ENCODE measurements at regions not wholly inside any gene's neighbourhood (a gene's known extent, or its start where the extent isn't known, plus 50 kb on each side); places are given as distances from the start of the nearest gene placed in this dataset.

DNA sequence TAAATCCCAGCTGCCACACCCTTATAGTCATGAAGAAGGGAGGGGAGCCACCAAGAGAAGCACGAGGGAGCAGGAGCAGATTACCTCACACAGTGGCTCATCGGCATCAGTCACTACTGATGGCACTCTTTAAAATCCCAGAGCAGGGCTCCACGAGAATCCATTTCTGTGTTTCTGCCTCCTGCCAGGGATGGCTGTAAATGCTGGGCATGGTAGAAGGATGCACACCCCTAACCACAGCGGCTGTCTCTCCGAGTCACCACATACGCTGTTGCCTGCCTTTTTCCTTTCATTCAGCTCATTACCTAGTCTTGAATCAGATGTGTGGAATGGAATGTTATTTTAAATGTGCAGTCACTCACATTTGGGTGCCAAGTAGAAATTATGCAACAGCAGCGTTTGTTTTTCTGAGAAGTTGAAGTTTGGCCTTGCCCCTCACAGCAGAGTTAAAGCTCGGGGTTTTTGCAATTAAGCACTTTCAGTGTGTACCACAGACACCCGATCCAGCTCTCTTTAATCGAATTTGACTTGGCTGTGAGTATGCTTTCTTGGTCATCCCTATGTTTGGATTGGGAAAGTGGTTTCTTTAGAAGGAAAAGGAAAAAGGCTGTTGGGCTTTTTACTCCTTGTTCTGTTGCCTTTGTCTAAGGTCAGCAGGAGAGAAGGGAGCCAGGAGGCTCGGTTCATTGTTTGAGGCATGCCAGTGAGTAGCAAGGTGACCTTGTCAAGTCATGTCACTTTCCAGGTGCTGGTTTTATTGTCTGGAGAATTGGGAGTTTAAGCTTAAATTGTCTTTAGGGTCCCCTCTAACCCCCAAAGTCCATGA, 284.2 kb upstream of the TPM1 start:
- DNase-seq: peak; percentile 51

DNA sequence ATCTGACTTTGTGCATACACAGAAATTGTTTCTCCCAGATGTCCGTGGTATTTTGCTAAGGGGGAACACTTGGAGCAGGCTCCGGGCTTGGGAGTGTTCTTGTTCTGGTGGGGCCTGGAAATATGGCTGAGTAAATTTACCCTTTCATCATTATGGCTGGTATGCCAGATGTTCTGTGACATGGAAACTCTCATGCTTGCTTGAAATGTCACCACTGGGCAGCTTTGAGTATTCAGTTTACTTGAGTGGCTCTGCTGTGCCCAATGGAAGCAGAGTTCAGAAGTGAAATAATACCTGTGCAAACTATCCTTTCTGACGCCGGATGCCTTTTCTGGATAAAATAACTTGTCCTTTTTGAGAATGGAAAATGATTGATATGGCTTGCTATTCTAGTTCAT, 283.6 kb upstream of the TPM1 start:
- DNase-seq: no peak

- DNase-seq: no peak
Measured at GRCh38 chr15:62760538-62760937, 282.0 kb upstream of the TPM1 start.

DNA sequence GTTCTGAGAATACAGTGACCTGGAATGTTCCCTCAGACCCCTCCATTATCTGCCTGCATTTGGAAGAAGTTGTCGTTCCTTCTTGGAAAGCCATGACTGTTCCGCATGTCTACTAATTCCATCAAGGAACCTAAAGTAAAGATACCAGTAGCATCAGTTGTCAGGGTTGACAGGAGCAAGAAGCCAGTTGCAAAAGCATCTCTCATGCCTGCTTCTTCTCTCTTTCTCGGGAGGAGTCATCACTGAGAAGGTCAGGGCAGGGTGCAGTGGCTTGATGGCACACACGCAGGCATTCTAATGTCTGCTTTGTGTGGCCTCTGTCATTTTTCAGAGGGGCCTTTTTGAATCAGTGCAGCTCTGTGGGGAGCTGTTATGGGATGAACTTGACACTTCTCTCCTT, 276.6 kb upstream of the TPM1 start:
- DNase-seq: no peak

GRCh38 chr15:62766599-62766998, 275.9 kb upstream of the TPM1 start:
- DNase-seq: no peak

DNA sequence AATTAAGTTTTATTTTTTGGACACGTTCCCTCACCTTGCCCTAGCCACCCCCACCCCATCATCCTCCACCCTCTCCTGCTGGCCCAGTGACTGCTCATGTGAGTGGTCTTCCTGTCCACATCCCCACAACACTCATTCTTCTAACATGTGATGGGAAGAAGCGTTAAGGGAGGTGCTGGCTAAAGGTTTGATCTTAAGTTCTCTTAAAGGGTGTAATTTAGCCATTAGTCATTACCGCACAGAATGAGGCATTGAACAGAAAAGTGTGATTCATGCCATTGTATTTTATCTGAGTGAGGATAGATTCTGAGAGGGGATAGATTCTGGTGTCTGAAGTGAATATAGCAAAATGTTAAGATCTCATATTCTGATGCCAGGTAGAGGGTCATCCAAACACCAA, 272.9 kb upstream of the TPM1 start:
- no peak for DNase-seq

GRCh38 chr15:62770111-62770660, 272.4 kb upstream of the TPM1 start:
- DNase-seq: no peak

DNA sequence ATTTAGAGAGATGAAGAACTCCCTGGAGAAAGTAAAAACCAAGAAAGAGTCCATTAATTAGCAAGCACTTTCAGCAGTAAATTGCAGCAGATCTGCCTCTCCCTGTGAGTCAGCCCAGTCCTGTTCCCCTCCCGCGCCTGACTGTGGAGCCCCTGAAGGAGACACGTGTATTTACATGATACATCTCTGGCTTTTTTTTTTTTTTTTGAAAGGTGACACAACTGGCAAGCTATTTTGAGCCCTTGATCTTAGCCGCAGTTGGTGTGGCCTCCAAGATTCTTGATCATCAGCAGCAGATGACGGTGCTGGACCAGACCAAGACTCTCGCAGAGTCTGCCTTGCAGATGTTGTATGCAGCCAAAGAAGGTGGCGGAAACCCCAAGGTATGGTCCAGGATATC, 271.8 kb upstream of the TPM1 start:
- DNase-seq: no peak

DNA sequence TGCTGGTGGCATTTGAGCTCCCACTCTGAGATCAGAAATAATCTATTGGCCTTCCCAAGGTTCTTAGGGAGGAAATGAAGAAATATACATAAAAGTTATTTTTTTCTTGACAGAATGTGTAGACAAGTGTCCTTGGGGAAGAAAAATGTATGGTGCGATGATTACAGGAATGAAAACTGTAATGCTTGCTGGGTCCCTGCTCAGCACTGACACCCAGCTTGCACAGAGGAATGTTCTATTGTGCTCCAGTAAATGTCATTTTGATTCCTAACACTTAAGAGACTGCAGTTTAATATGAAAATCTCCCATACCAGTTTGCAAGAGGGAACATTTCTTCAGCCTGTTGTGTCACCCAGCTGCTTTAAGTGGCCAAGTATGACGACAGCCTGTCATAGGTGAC, 271.3 kb upstream of the TPM1 start:
- DNase-seq: no peak

DNA sequence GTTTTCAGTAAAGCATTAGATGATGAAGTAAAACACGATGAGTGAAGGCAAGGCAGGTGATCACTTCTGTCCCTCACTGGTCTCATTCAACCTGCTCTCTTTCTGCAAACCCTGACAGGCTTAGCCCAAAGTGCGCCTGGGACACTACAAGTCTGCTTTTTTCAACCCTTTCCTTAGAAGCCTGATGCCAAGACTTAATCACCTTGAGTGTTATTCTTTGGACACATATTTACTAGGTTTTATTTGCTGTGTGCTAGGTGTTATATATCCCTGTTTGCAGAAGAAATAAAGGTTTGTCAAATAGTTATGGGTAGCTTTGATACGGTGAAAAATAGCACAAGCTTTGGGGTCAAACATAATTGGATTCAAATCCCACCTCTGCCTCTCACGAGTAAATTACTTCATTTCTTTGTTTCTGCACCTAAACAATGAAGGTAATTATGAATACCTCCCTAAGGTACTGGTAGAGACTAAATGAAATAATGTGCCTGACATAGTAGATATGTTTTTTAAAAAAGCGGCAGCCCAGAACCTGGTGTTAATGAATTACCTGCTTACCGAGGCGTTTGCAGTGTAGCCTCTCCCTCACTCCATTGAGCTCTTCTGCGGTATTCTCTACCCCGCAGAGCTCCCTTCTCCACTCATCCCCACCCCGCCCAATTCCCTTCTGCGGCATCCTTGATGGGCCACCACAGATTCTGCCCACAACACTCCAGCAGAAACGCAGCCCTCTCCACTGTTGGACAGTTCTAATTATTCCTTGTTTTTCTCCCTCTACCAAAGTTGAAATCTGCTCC, 269.0 kb upstream of the TPM1 start:
- DNase-seq: no peak

GRCh38 chr15:62775932-62776331, 266.6 kb upstream of the TPM1 start:
- DNase-seq: no peak

- no peak for DNase-seq
Measured at GRCh38 chr15:62777671-62778070, 264.9 kb upstream of the TPM1 start.

GRCh38 chr15:62779036-62779770, 263.3 kb upstream of the TPM1 start:
- DNase-seq: no peak

- DNase-seq: no peak
Measured at GRCh38 chr15:62779899-62780298, 262.6 kb upstream of the TPM1 start.

DNA sequence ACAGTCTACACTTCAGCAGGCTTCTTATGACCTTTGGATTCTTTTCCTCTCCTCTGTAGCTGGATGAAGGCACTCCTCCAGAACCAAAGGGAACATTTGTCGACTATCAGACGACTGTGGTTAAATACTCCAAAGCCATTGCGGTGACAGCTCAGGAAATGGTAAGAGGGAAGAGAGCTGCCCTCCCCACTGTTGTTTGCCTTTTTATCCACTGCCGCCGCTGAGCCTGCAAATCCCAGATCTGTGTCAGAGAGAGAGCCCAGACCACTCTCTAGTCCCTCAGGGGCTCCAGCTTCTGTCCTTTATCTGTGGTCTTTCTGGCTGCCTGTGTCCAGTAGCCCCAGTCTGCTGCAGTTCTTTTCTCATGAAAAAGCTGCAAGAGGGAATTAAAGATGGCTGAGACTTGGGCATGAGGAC, 261.5 kb upstream of the TPM1 start:
- DNase-seq: no peak

DNA sequence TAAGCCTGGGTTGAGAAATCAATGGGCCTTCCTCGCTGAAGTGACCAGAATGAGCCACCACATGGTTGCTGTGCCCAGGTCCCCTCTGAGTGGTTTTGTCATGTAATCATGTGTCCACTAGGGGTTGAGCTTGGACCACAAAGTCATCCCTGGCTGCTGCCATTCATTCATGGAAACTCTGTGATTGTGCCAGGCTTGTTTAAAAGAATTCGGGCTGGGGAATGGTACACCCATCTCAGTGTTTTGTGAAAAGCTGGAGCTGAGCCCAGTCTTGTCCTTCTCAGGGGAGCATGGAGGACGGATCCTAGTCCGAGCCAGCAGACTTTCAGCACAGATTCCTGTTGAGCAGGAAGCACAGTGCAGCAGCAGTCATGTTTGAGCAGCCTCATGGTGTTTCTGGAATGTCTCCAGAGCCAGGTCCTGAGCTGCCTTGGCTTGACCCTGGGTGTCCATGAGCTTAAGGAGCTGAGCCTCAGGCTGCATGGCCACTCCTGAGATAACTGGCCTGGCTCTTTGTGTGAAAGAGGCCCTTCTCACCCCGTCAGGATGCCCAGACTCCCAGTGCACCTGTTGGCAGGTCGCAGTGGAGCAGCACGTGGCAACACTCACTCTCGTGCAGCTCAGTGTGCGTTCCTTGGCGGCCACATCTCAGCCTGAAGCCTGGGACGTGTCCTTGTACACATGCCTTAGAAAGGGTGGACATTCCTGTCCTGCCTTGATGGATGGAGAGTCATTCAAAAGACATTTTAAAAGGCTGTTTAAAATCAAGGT, 260.3 kb upstream of the TPM1 start:
- peak; percentile 83 for DNase-seq

- no peak for DNase-seq
Measured at GRCh38 chr15:62782896-62783295, 259.7 kb upstream of the TPM1 start.

DNA sequence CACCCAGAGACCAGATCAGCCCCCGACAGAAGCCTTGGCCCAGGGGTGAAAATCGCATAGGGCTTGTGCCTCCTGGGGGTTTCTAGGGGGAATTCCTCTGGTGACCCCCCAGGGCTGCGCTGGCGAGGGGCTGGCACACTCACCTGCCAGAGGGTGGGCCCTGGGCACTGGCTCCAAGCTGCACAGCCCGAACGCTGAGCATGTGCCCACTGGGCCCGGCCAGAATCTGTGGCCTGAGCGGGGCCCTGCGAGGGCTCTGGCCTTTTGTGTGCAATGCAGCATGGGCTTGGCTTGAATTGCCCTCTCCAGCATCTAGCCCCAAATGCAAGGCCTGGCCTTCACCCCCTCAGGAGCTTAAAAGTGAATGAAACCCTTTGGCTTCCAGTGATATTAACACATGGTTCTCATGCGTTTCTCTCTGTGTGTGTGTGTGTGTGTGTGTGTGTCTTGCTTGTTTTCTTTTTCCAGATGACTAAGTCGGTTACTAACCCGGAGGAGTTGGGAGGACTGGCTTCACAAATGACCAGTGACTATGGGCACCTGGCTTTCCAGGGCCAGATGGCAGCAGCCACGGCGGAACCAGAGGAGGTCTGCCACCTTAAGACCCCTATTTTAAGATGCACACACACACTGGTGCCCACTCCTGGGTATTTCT, 259.1 kb upstream of the TPM1 start:
- DNase-seq: no peak

GRCh38 chr15:62785881-62786828, 256.4 kb upstream of the TPM1 start:
- DNase-seq: no peak

- DNase-seq: no peak
Measured at GRCh38 chr15:62787401-62787800, 255.1 kb upstream of the TPM1 start.

- no peak for DNase-seq
Measured at GRCh38 chr15:62788224-62788623, 254.3 kb upstream of the TPM1 start.
